A549 (cell line): ENCODE measurements at regions not wholly inside any gene's neighbourhood (a gene's known extent, or its start where the extent isn't known, plus 50 kb on each side); places are given as distances from the start of the nearest gene placed in this dataset.

Source experiments
- ATAC-seq, 2 experiments: fragments of 200-7000 bp in 1 of 2; fragments of >200 bp in 1 of 2; cut with Nextera tagmentation in 1 of 2; cut with Tn5 transposase in 1 of 2; 3 replicates each; pipeline versions ENCODE4 v1.8.0 to v1.9.1; 2018 to 2020; ENCODE audit warnings: mild to moderate bottlenecking in 1 of 2, moderate library complexity in 1 of 2
- CTCF ChIA-PET: fragments of 300-600 bp; sonication (Branson Sonifier 250); formaldehyde crosslinking; extraction: SDS; loops from one replicate; lab custom pipeline; 2021; ENCODE audit warnings: antibody characterized with exemption, inconsistent platforms; lab: Yijun Ruan, JAX
- POLR2A ChIA-PET: fragments of 350-600 bp; formaldehyde crosslinking; extraction: SDS; loops from one replicate; lab custom pipeline; 2021; ENCODE audit warnings: antibody characterized with exemption, inconsistent platforms; lab: Yijun Ruan, JAX
- DNase-seq, 2 experiments: peaks; one replicate each; pipeline versions ENCODE4 v3.0.0 to v3.0.0-alpha.2; 2011 to 2016; ENCODE audit warnings: low read depth in 1 of 2, low spot score in 1 of 2
- FAIRE-seq: peaks from 2 replicates; lab custom pipeline; 2011; peaks lifted over from hg19 to GRCh38; lab: Jason Lieb, UNC
- H3K27ac ChIP-seq, 2 experiments: fragments of >200 bp; sonication (Bioruptor Twin); formaldehyde crosslinking; 3 replicates each; pipeline ENCODE4 v1.5.1; 2016 to 2017
- H3K4me1 ChIP-seq: fragments of >200 bp; sonication (Bioruptor Twin); formaldehyde crosslinking; 3 replicates; pipeline ENCODE4 v1.6.1; 2016
- H3K4me2 ChIP-seq: fragments of >200 bp; sonication (Bioruptor Twin); formaldehyde crosslinking; 3 replicates; pipeline ENCODE4 v1.6.1; 2016
- H3K4me3 ChIP-seq: fragments of >200 bp; sonication (Bioruptor Twin); formaldehyde crosslinking; 3 replicates; pipeline ENCODE4 v1.5.1; 2016
- H3K9me3 ChIP-seq: fragments of >200 bp; sonication (Bioruptor Twin); formaldehyde crosslinking; 3 replicates; pipeline ENCODE4 v1.6.1; 2016
- ATOH8 ChIP-seq: fragments of 250-450 bp; sonication (Bioruptor Pico); IDR thresholded peaks from 2 replicates; pipeline ENCODE4 v1.5.0; 2020; ENCODE audit warnings: low read depth, mild to moderate bottlenecking, moderate library complexity
- BCL3 ChIP-seq: fragments of >200 bp; sonication (Bioruptor Twin); formaldehyde crosslinking; IDR thresholded peaks from 3 replicates; pipeline ENCODE4 v1.6.1; 2016
- BHLHE40 ChIP-seq: IDR thresholded peaks from 2 replicates; pipeline ENCODE4 v1.6.1; 2012; ENCODE audit warnings: low read depth, low read length, inconsistent platforms
- CBX2 ChIP-seq: fragments of 200-600 bp; sonication (generic); IDR thresholded peaks from 2 replicates; pipeline ENCODE4 v1.6.1; 2016; ENCODE audit warnings: low read depth, mild to moderate bottlenecking, borderline replicate concordance
- CEBPB ChIP-seq, 2 experiments: fragments of >200 bp in 1 of 2; sonication (Bioruptor Twin) in 1 of 2; formaldehyde crosslinking in 1 of 2; IDR thresholded peaks; 2 replicates each; pipeline ENCODE4 v1.6.1; 2012 to 2016
- CHD4 ChIP-seq: fragments of 200-600 bp; sonication (generic); IDR thresholded peaks from 2 replicates; pipeline ENCODE4 v1.6.1; 2016; ENCODE audit warnings: antibody characterized with exemption, mild to moderate bottlenecking, borderline replicate concordance
- EHMT2 ChIP-seq: fragments of 200-600 bp; sonication (generic); IDR thresholded peaks from 2 replicates; pipeline ENCODE4 v1.6.1; 2016; ENCODE audit warnings: antibody characterized with exemption, low read depth, mild to moderate bottlenecking, moderate library complexity
- ELK1 ChIP-seq: fragments of 150-350 bp; IDR thresholded peaks from 2 replicates; pipeline ENCODE4 v1.6.1; 2014; ENCODE audit warnings: low read depth, mild to moderate bottlenecking, low read length
- ESRRA ChIP-seq: fragments of 150-350 bp; IDR thresholded peaks from 2 replicates; pipeline ENCODE4 v1.6.1; 2014; ENCODE audit warnings: mild to moderate bottlenecking, low read length, borderline replicate concordance
- FOSB ChIP-seq: fragments of 250-450 bp; sonication (Bioruptor Pico); IDR thresholded peaks from 2 replicates; pipeline ENCODE4 v1.5.0; 2020; ENCODE audit warnings: mild to moderate bottlenecking, moderate library complexity
- FOXS1 ChIP-seq: fragments of 250-450 bp; sonication (Bioruptor Pico); IDR thresholded peaks from 2 replicates; pipeline ENCODE4 v1.5.0; 2020; ENCODE audit warnings: mild to moderate bottlenecking, moderate library complexity
- GATA3 ChIP-seq: IDR thresholded peaks from 2 replicates; pipeline ENCODE4 v1.6.1; 2012; ENCODE audit warnings: borderline replicate concordance
- HDAC2 ChIP-seq: fragments of 200-600 bp; sonication (generic); IDR thresholded peaks from 2 replicates; pipeline ENCODE4 v1.6.1; 2016
- KDM5A ChIP-seq: fragments of 200-600 bp; sonication (generic); IDR thresholded peaks from 2 replicates; pipeline ENCODE4 v1.6.1; 2016; ENCODE audit warnings: antibody characterized with exemption, mild to moderate bottlenecking
- MAZ ChIP-seq: fragments of 150-350 bp; IDR thresholded peaks from 2 replicates; pipeline ENCODE4 v1.6.1; 2014; ENCODE audit warnings: antibody characterized with exemption, low read depth, low read length, borderline replicate concordance
- RAD21 ChIP-seq, 2 experiments: fragments of >200 bp in 1 of 2; sonication (Bioruptor Twin) in 1 of 2; formaldehyde crosslinking in 1 of 2; IDR thresholded peaks in 1 of 2; conservative IDR thresholded peaks in 1 of 2; 2 replicates in 1 of 2; 3 replicates in 1 of 2; pipeline ENCODE4 v1.6.1; 2012 to 2018; ENCODE audit warnings: inconsistent platforms in 1 of 2
- RARB ChIP-seq: fragments of 250-450 bp; sonication (Bioruptor Pico); IDR thresholded peaks from 2 replicates; pipeline ENCODE4 v1.8.0; 2021; ENCODE audit warnings: mild to moderate bottlenecking, moderate library complexity
- RCOR1 ChIP-seq: fragments of 150-350 bp; IDR thresholded peaks from 2 replicates; pipeline ENCODE4 v1.6.1; 2014; ENCODE audit warnings: antibody characterized with exemption, low read length, low read depth
- TFCP2L1 ChIP-seq: fragments of 250-450 bp; sonication (Bioruptor Pico); IDR thresholded peaks from 2 replicates; pipeline ENCODE4 v1.5.0; 2021; ENCODE audit warnings: mild to moderate bottlenecking
- ZNF302 ChIP-seq: fragments of 250-450 bp; sonication (Bioruptor Pico); IDR thresholded peaks from 2 replicates; pipeline ENCODE4 v1.9.0; 2021; ENCODE audit warnings: inconsistent platforms, mild to moderate bottlenecking, moderate library complexity
- ZSCAN20 ChIP-seq: fragments of 250-450 bp; sonication (Bioruptor Pico); IDR thresholded peaks from 2 replicates; pipeline ENCODE4 v1.8.0; 2022; ENCODE audit warnings: mild to moderate bottlenecking, moderate library complexity
- WGBS: methylation state at CpG from one replicate; pipeline ENCODE4 v1.1.6; 2017; ENCODE audit errors: missing lambda C conversion rate; 5-methylcytosine and 5-hydroxymethylcytosine counted together
- TF ChIP-seq, protein P1 (sequence below): fragments of 200-600 bp; sonication (generic); IDR thresholded peaks from 2 replicates; pipeline ENCODE4 v1.6.1; 2016; ENCODE audit warnings: antibody characterized with exemption, mild to moderate bottlenecking, moderate library complexity
- TF ChIP-seq, protein P2 (sequence below): fragments of 450-650 bp; IDR thresholded peaks from 2 replicates; pipeline ENCODE4 v1.6.1; 2014; ENCODE audit warnings: antibody characterized with exemption
- TF ChIP-seq, protein P3 (sequence below): fragments of 250-450 bp; sonication (Bioruptor Pico); IDR thresholded peaks from 2 replicates; pipeline ENCODE4 v1.5.0; 2021; ENCODE audit warnings: mild to moderate bottlenecking, moderate library complexity, borderline replicate concordance

- Histone ChIP-seq H3K4me3 (no peak overlapping the region), H3K9me3 (no peaks in the 10 kb centered on the region), H3K4me2 (no peak overlapping the region)
- CTCF ChIA-PET = no interaction called here
- WGBS = 62% methylated on average over 7 of the region's 7 CpGs
- FAIRE-seq (no peak), DNase-seq (no peak)
- TF ChIP-seq KDM5A = no peak
- TF ChIP-seq FOSB (CRISPR knock-in tag) = no peak
- TF ChIP-seq BCL3 = no peak
- TF ChIP-seq HDAC2 = no peak
- no peak for TF ChIP-seq CBX2
- no peak for TF ChIP-seq ELK1
- no peak for TF ChIP-seq TFCP2L1
- TF ChIP-seq ATOH8 (CRISPR knock-in tag) = no peak
- no peak for TF ChIP-seq BHLHE40
- TF ChIP-seq RCOR1 = no peak
- TF ChIP-seq, all 56 proteins: peak for 0
- Histone ChIP-seq H3K4me1 (no peaks in the 10 kb centered on the region), H3K27ac (no peak overlapping the region)
- POLR2A ChIA-PET = no interaction called here
- ATAC-seq = no peak
Measured at GRCh38 chr6:139839506-139840156, 465.2 kb upstream of the CITED2 start.

DNA sequence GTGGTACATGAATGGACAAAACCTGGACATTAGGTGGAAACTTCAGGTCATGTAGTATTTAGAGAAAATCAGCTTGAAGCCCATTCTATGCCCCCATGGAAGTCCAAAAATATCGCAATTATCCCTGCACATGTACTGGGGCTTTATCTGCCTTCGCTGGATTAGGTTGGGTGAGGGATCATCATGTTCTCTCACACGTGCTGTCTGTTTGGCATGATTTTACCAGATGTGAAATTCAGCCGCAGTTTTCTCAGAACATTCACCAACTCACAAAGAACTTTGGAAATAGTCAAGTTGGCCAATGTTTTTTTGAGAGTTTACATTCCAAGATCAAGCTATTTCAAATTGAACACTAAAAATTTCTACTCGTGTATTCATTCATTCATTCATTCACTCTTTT is 459.8 kb upstream of the CITED2 start:
- no peak for FAIRE-seq
- no peak overlapping the region for H3K27ac ChIP-seq
- no peaks in the 10 kb centered on the region for H3K9me3 ChIP-seq
- no peak for TF ChIP-seq EHMT2
- TF ChIP-seq, protein P1, sequence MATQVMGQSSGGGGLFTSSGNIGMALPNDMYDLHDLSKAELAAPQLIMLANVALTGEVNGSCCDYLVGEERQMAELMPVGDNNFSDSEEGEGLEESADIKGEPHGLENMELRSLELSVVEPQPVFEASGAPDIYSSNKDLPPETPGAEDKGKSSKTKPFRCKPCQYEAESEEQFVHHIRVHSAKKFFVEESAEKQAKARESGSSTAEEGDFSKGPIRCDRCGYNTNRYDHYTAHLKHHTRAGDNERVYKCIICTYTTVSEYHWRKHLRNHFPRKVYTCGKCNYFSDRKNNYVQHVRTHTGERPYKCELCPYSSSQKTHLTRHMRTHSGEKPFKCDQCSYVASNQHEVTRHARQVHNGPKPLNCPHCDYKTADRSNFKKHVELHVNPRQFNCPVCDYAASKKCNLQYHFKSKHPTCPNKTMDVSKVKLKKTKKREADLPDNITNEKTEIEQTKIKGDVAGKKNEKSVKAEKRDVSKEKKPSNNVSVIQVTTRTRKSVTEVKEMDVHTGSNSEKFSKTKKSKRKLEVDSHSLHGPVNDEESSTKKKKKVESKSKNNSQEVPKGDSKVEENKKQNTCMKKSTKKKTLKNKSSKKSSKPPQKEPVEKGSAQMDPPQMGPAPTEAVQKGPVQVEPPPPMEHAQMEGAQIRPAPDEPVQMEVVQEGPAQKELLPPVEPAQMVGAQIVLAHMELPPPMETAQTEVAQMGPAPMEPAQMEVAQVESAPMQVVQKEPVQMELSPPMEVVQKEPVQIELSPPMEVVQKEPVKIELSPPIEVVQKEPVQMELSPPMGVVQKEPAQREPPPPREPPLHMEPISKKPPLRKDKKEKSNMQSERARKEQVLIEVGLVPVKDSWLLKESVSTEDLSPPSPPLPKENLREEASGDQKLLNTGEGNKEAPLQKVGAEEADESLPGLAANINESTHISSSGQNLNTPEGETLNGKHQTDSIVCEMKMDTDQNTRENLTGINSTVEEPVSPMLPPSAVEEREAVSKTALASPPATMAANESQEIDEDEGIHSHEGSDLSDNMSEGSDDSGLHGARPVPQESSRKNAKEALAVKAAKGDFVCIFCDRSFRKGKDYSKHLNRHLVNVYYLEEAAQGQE = no peak
- TF ChIP-seq ATOH8 (CRISPR knock-in tag) = no peak
- no peak for TF ChIP-seq CEBPB (IDR thresholded peaks at IDR 0.05)
- TF ChIP-seq, protein P2, sequence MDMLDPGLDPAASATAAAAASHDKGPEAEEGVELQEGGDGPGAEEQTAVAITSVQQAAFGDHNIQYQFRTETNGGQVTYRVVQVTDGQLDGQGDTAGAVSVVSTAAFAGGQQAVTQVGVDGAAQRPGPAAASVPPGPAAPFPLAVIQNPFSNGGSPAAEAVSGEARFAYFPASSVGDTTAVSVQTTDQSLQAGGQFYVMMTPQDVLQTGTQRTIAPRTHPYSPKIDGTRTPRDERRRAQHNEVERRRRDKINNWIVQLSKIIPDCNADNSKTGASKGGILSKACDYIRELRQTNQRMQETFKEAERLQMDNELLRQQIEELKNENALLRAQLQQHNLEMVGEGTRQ = no peak
- TF ChIP-seq RAD21 (conservative IDR thresholded peaks at IDR 0.05 in 1 of 2, IDR thresholded peaks at IDR 0.05 in 1 of 2) = no peak
- TF ChIP-seq KDM5A = no peak
- no peak for TF ChIP-seq RCOR1
- TF ChIP-seq ZSCAN20 = no peak
- TF ChIP-seq CHD4 = no peak
- TF ChIP-seq GATA3 = no peak
- no peak for TF ChIP-seq RARB (CRISPR knock-in tag)
- TF ChIP-seq FOXS1 (CRISPR knock-in tag) = no peak
- TF ChIP-seq, protein P3, sequence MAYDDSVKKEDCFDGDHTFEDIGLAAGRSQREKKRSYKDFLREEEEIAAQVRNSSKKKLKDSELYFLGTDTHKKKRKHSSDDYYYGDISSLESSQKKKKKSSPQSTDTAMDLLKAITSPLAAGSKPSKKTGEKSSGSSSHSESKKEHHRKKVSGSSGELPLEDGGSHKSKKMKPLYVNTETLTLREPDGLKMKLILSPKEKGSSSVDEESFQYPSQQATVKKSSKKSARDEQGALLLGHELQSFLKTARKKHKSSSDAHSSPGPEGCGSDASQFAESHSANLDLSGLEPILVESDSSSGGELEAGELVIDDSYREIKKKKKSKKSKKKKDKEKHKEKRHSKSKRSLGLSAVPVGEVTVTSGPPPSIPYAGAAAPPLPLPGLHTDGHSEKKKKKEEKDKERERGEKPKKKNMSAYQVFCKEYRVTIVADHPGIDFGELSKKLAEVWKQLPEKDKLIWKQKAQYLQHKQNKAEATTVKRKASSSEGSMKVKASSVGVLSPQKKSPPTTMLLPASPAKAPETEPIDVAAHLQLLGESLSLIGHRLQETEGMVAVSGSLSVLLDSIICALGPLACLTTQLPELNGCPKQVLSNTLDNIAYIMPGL (CRISPR knock-in tag) = no peak
- TF ChIP-seq ZNF302 (CRISPR knock-in tag) = no peak
- TF ChIP-seq FOSB (CRISPR knock-in tag) = no peak
- TF ChIP-seq MAZ = no peak
- TF ChIP-seq HDAC2 = no peak
- TF ChIP-seq ESRRA = no peak
- no peaks in the 10 kb centered on the region for H3K4me1 ChIP-seq
- H3K4me2 ChIP-seq = no peak overlapping the region
- ChIA-PET POLR2A (no interaction called here), CTCF (interaction anchor here (0.7 kb wide), 1 partner anchor 121 kb away, joined by 3 read pairs; no protein-coding TSS in a partner anchor)
- no peak for DNase-seq
- WGBS = 63% methylated on average over 5 of the region's 5 CpGs
- ATAC-seq = no peak
- no peak overlapping the region for H3K4me3 ChIP-seq
